Activated CD8-positive, alpha-beta T cell treated with anti-CD3 and anti-CD28 coated beads for 36 hours (primary cell): ENCODE measurements at regions not wholly inside any gene's neighbourhood (a gene's known extent, or its start where the extent isn't known, plus 50 kb on each side); places are given as distances from the start of the nearest gene placed in this dataset.

Experiments used
- ATAC-seq: fragments of 200-7000 bp; cut with Tn5 transposase; one replicate; pipeline ENCODE4 v1.10.0; 2021; ENCODE audit warnings: mild to moderate bottlenecking, moderate library complexity
- CTCF ChIA-PET: fragments of 350-600 bp; sonication (Branson Sonifier 250); formaldehyde crosslinking; loops from one replicate; lab custom pipeline; 2021; ENCODE audit warnings: antibody characterized with exemption; lab: Charles Lee
- POLR2A ChIA-PET: fragments of 350-600 bp; sonication (Branson Sonifier 250); formaldehyde crosslinking; loops from one replicate; lab custom pipeline; 2021; ENCODE audit warnings: antibody characterized with exemption; lab: Charles Lee
- DNase-seq: peaks from one replicate; pipeline ENCODE4 v3.0.0-alpha.2; 2020
- H3K27ac Mint-ChIP-seq: one replicate; pipeline ENCODE4 v1.8.0; 2021; ENCODE audit warnings: mild to moderate bottlenecking, mixed read lengths
- H3K27me3 Mint-ChIP-seq: one replicate; pipeline ENCODE4 v1.8.0; 2021; ENCODE audit warnings: mixed read lengths
- H3K36me3 Mint-ChIP-seq: one replicate; pipeline ENCODE4 v1.8.0; 2021; ENCODE audit warnings: low read depth, mixed read lengths
- H3K4me1 Mint-ChIP-seq: one replicate; pipeline ENCODE4 v1.8.0; 2021; ENCODE audit warnings: low read depth, mixed read lengths
- H3K4me3 Mint-ChIP-seq: one replicate; pipeline ENCODE4 v1.8.0; 2021; ENCODE audit warnings: mild to moderate bottlenecking, moderate library complexity, mixed read lengths
- H3K9me3 Mint-ChIP-seq: one replicate; pipeline ENCODE4 v1.8.0; 2021; ENCODE audit warnings: mixed read lengths
- CTCF ChIP-seq: fragments of 200-600 bp; IDR thresholded peaks from one replicate; pipeline ENCODE4 v1.8.0; 2022; ENCODE audit warnings: antibody characterized with exemption, mild to moderate bottlenecking
- intact Hi-C: fragments of 100-400 bp; cut with micrococcal nuclease; formaldehyde crosslinking; loops from one replicate; pipeline ENCODE4 v1.10.0; 2022

- no peak overlapping the region for H3K4me3 Mint-ChIP-seq
- TF ChIP-seq CTCF, result no peak
- no peaks in the 10 kb centered on the region for H3K36me3 Mint-ChIP-seq
- H3K4me1 Mint-ChIP-seq, result no peaks in the 10 kb centered on the region
- CTCF ChIA-PET, result no interaction called here
- H3K27me3 Mint-ChIP-seq, result no peaks in the 10 kb centered on the region
- POLR2A ChIA-PET, result no interaction called here
- intact Hi-C loops, result no loop called here
- no peaks in the 10 kb centered on the region for H3K9me3 Mint-ChIP-seq
- DNase-seq, result no peak
- no peak for ATAC-seq
- H3K27ac Mint-ChIP-seq, result no peak overlapping the region
Measured at GRCh38 chr13:90763476-90764150, 583.9 kb upstream of the MIR17HG start.

GRCh38 chr13:90766386-90766902, 581.0 kb upstream of the MIR17HG start:
- no peaks in the 10 kb centered on the region for H3K27me3 Mint-ChIP-seq
- no peak for DNase-seq
- no peak overlapping the region for H3K27ac Mint-ChIP-seq
- CTCF ChIA-PET, result no interaction called here
- no peak overlapping the region for H3K4me3 Mint-ChIP-seq
- H3K36me3 Mint-ChIP-seq, result no peaks in the 10 kb centered on the region
- POLR2A ChIA-PET, result no interaction called here
- no peak for TF ChIP-seq CTCF
- ATAC-seq, result no peak
- H3K4me1 Mint-ChIP-seq, result no peaks in the 10 kb centered on the region
- intact Hi-C loops, result no loop called here
- H3K9me3 Mint-ChIP-seq, result no peaks in the 10 kb centered on the region

GRCh38 chr13:90768116-90768515, 579.4 kb upstream of the MIR17HG start:
- DNase-seq, result no peak
- Mint-ChIP-seq H3K9me3 (no peaks in the 10 kb centered on the region), H3K27ac (no peak overlapping the region), H3K27me3 (no peaks in the 10 kb centered on the region), H3K36me3 (no peaks in the 10 kb centered on the region), H3K4me1 (no peaks in the 10 kb centered on the region), H3K4me3 (no peak overlapping the region)
- ATAC-seq, result no peak
- ChIA-PET POLR2A (no interaction called here), CTCF (no interaction called here)
- no peak for TF ChIP-seq CTCF
- intact Hi-C loops, result no loop called here

GRCh38 chr13:90769387-90769786, 578.1 kb upstream of the MIR17HG start:
- Mint-ChIP-seq H3K4me1 (no peaks in the 10 kb centered on the region), H3K4me3 (no peak overlapping the region), H3K27ac (no peak overlapping the region), H3K36me3 (no peaks in the 10 kb centered on the region), H3K27me3 (no peaks in the 10 kb centered on the region), H3K9me3 (no peaks in the 10 kb centered on the region)
- ATAC-seq (no peak), DNase-seq (no peak)
- no peak for TF ChIP-seq CTCF
- ChIA-PET POLR2A (no interaction called here), CTCF (no interaction called here)
- intact Hi-C loops, result no loop called here

- Mint-ChIP-seq H3K27ac (no peak overlapping the region), H3K27me3 (no peaks in the 10 kb centered on the region), H3K9me3 (no peaks in the 10 kb centered on the region), H3K4me1 (no peaks in the 10 kb centered on the region), H3K36me3 (no peaks in the 10 kb centered on the region), H3K4me3 (no peak overlapping the region)
- POLR2A ChIA-PET, result no interaction called here
- ATAC-seq (no peak), DNase-seq (no peak)
- intact Hi-C loops, result no loop called here
- CTCF ChIA-PET, result no interaction called here
- no peak for TF ChIP-seq CTCF
Measured at GRCh38 chr13:90770334-90770733, 577.2 kb upstream of the MIR17HG start.
